SK-N-SH treated with all-trans-retinoic acid at 6 μM for 48 hours (cell line): ENCODE measurements at regions not wholly inside any gene's neighbourhood (a gene's known extent, or its start where the extent isn't known, plus 50 kb on each side); places are given as distances from the start of the nearest gene placed in this dataset.

Experiments
- CSDC2 ChIP-seq: fragments of 250-450 bp; sonication (Bioruptor Pico); IDR thresholded peaks from 2 replicates; pipeline ENCODE4 v1.5.0; 2020; ENCODE audit warnings: mild to moderate bottlenecking, moderate library complexity
- PPARA ChIP-seq: fragments of 250-450 bp; sonication (Bioruptor Pico); IDR thresholded peaks from 2 replicates; pipeline ENCODE4 v1.5.0; 2020; ENCODE audit warnings: mild to moderate bottlenecking, borderline replicate concordance
- TOX ChIP-seq: fragments of 250-450 bp; sonication (Bioruptor Pico); IDR thresholded peaks from 2 replicates; pipeline ENCODE4 v1.8.0; 2021; ENCODE audit warnings: mild to moderate bottlenecking, moderate library complexity, borderline replicate concordance
- ZFP30 ChIP-seq: fragments of 450-650 bp; formaldehyde crosslinking; IDR thresholded peaks from 2 replicates; pipeline ENCODE4 v1.5.0; 2022; ENCODE audit warnings: mild to moderate bottlenecking, moderate library complexity
- TF ChIP-seq, protein P1 (sequence below): fragments of 250-450 bp; sonication (Bioruptor Pico); IDR thresholded peaks from 2 replicates; pipeline ENCODE4 v1.8.0; 2020; ENCODE audit warnings: mild to moderate bottlenecking, moderate library complexity, borderline replicate concordance

DNA sequence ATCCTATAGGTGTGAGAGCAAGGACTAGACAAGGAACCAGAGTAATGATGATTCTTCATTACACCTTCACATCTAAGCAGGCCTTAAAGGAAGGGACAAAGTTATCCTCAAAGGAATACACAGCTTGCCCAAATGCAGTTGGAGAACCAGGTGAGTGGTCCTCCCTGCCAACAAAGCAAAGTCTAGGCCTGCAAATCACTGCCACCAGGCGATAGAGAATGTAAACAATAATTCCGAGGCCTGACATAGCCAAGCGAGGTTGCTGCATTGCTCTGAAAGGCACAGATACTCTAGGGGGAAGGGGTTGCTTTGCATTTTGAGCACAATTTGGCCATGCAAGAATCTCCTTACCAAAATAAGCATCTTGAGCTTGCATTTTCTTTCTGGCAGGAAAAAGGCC, 178.2 kb upstream of the FAT1 start:
- no peak for TF ChIP-seq ZFP30
- no peak for TF ChIP-seq CSDC2 (CRISPR knock-in tag)
- TF ChIP-seq TOX (CRISPR knock-in tag), result no peak
- TF ChIP-seq PPARA, result no peak
- TF ChIP-seq, protein P1, sequence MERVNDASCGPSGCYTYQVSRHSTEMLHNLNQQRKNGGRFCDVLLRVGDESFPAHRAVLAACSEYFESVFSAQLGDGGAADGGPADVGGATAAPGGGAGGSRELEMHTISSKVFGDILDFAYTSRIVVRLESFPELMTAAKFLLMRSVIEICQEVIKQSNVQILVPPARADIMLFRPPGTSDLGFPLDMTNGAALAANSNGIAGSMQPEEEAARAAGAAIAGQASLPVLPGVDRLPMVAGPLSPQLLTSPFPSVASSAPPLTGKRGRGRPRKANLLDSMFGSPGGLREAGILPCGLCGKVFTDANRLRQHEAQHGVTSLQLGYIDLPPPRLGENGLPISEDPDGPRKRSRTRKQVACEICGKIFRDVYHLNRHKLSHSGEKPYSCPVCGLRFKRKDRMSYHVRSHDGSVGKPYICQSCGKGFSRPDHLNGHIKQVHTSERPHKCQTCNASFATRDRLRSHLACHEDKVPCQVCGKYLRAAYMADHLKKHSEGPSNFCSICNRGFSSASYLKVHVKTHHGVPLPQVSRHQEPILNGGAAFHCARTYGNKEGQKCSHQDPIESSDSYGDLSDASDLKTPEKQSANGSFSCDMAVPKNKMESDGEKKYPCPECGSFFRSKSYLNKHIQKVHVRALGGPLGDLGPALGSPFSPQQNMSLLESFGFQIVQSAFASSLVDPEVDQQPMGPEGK (CRISPR knock-in tag), result no peak
